Putamen (tissue), 1 donor: ENCODE measurements at regions not wholly inside any gene's neighbourhood (a gene's known extent, or its start where the extent isn't known, plus 50 kb on each side); places are given as distances from the start of the nearest gene placed in this dataset.

Experiments used
- DNase-seq: peaks from one replicate; pipeline ENCODE4 v3.0.0-alpha.2; 2016; ENCODE audit warnings: low spot score

DNA sequence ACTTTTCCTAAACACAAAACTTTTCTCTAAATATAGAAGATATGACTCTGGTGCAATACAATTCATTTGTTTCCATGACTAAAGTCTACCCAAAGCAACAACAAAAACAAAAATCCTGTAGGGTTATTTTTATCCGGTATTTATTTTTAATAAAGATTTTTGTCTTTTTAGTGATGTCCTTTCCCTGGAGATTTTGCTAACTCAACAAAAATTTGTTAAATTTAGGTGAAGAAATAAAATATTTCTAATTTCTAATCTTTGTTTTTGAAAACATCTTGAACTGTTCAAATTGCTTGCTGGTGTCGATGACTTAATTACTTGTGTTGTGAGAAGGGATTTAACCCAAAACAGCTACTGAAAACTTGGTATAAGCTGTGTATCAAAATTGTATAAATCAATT, 741.8 kb downstream of the HDGFL1 start:
- no peak for DNase-seq

GRCh38 chr6:23316131-23316530, 746.8 kb downstream of the HDGFL1 start:
- DNase-seq = no peak

GRCh38 chr6:23316931-23317330, 747.6 kb downstream of the HDGFL1 start:
- no peak for DNase-seq

DNA sequence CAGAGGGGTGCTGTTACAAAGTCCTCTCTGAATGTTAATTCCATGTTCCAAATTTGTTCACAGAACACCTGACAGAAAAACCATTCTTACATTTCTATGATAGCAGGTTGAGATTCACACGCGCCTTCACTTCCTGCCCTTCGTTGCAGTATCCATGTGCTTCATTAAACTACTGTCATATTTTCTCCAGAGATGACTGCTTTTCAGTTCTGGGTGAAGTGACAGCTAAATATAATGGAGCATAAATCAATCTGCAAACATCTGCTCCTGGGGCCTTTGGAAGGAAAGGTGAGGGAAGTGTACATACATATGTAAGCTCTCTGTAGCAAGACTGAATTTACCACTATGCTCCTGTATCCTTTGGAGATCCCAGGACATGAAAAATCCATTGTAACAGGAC, 750.2 kb downstream of the HDGFL1 start:
- DNase-seq = no peak

GRCh38 chr6:23320471-23321015, 751.2 kb downstream of the HDGFL1 start:
- DNase-seq = no peak

DNA sequence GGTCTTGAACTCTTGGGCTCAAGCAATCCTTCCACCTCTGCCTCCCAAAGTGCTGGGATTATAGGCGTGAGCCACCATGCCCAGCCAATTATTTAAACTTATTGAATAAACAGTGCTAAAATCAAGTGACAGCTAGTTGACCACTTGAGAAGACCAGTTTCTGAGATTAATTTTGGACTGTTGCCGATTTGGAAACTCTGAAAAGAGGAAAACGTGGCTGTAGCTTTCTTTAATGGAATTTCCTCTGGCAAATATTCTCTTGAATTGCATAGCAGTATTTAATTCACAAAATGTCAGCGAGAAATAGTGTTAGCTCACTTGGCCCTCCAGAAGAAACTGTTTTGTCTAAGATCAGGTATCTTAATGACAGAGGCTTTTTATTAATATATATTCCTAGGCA, 754.5 kb downstream of the HDGFL1 start:
- no peak for DNase-seq

DNA sequence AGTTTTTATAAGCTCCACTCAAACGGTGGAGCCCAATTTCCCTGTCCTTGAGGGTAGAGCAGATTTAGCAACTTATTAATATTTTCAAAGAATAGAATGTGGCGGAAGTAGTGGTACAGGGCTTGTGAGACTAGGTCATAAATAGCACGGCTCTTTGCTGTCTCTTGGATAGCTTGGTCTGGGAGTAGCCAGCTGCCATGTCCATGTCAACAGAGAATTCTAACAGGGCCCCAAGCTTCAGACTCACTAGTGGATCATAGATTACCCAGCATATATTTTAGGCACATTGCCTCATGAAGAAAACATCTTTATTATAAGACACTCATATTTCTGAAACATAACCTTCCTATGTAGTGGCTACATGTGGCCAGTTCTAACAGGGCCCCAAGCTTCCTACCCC, 755.7 kb downstream of the HDGFL1 start:
- no peak for DNase-seq

DNA sequence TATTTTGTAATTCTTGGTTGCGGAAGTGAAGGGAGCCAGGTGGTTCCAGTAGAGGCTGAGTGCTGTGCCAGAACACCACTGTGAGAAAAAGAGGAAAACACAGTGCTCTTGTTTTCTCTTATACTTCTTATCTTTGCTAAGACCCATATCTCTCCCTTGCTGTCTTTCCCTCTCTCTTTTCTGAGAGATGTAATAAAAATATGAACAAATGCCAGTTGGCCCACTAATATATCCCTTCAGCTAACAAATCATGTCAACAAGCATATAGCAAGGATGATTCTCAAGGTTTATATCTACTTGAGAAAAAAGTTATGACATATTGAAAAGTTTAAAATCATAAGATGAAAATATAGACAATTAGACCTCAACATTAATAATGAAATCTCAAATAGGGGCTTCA, 758.3 kb downstream of the HDGFL1 start:
- no peak for DNase-seq

DNA sequence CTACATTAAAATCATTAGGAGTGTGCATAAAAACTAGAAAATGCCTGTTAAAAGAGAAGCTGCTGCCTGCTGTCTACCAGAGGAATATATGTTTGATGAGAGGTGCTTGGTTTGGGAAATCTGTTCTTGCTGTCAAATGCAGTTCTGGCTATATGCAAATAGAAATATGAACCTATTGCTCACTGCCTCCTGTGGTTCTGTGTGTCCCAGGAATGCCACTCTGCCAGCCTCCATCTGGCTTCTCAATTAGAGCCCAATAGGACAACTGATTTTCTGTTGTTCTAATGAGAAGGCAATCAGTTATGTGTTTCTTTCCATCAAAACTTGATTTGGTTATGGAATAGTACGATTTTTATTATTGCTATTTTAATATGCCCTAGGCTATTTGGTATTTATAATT, 759.7 kb downstream of the HDGFL1 start:
- DNase-seq = no peak

DNA sequence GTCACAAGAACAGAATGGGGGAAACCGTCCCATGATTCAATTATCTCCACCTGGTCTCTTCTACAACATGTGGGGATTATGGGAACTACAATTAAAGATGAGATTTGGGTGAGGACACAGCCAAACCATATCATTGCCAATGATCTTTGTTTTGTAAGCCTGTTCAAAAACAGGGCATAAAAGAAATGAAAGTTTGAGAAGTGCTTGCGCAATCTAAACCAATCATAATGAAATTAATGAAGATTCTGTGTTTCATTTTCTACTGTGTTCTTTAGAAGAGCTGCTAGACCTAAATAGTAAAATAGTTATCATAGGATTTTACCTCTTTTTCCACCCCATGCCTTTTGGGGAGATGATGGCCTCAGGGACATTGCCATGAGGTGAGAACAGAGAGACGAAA, 761.3 kb downstream of the HDGFL1 start:
- DNase-seq = no peak

DNA sequence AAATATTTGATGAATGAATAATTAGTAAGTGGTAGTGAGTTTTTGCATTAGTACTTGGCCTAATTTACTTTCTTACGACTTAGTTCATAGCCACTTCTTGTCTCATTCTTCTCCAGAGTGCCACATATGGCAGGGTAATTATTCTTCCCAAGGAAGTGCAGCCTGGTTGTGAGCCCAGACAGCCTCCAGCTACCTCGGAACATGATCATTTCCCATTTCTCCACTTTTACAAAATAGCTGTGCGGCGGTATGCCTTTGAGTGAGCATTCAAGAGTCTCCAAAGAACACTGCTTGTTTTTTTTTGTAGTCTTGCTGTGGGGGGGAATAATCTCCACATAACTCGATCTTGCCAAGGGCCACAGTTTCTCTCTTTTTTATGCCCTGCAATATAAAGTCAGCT, 765.0 kb downstream of the HDGFL1 start:
- no peak for DNase-seq

DNA sequence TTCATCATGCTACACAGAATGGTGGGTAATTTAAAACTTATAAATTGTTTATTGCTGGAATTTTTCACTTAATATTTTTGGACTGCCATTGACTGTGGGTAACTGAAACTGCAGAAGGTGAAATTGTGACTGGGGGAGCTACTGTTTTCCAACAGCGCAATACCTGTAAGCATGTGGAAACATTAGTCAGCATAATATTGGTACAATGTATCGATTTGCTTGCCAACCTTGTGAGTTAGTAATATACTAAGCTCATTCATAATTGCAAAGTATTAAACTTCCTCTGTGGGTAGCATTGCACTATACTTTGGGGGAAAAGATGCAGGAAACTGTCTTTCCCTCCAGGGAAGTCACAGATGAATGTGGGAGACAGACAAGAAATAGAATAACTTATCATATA, 766.5 kb downstream of the HDGFL1 start:
- DNase-seq = no peak

DNA sequence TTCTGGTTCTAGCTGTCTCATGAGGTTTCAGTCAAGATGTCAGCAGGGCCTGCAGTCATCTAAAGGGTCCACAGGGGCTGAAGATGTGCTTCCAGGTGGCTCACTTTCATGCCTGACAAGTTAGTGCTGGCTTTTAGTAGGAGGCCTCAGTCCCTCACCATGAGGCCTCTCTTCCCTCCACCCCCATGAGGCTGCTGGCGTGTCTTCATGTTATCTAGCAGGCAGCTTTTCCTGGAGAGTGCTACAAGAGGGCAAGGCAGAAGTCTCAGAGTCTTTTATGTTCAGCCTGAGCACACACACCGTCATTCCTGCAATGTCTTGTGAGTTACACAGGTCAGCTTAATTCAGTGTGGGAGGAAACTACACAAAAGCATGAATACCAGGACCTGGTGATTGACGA, 769.9 kb downstream of the HDGFL1 start:
- DNase-seq = no peak

- DNase-seq = no peak
Measured at GRCh38 chr6:23340271-23340670, 770.9 kb downstream of the HDGFL1 start.

DNA sequence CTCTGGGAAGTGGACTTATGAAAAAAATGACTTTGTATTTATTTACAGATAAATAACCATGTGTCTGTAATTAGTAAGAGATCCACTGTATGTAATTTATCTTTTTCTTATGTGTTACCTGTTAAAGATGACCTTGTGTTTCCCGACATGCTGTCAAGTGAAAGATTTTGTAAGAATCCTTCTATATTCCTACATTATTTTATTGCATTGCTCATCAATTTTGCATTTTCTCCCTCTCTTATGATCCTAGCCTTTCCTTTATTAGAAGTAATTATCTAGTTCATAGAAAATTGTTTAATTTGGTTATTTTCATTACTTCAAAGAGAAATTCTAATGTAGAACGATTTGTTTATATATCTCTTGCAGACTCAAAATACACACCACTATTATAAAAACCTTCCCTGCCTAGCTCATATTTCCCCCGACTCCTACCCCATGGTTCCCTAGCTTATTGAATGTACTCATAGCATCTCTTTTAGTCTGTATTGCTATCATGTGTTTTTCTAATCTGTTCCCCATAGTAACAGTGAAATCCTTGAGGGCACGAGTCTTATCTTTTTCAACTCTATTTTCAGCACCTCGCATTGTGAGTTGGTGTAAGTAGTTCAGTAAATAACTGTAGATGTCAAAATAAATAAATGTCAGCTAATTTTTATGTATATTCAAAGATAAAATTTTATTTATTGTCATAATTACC, 774.4 kb downstream of the HDGFL1 start:
- DNase-seq = no peak

GRCh38 chr6:23348185-23348584, 777.8 kb upstream of the NRSN1 start:
- DNase-seq = no peak

DNA sequence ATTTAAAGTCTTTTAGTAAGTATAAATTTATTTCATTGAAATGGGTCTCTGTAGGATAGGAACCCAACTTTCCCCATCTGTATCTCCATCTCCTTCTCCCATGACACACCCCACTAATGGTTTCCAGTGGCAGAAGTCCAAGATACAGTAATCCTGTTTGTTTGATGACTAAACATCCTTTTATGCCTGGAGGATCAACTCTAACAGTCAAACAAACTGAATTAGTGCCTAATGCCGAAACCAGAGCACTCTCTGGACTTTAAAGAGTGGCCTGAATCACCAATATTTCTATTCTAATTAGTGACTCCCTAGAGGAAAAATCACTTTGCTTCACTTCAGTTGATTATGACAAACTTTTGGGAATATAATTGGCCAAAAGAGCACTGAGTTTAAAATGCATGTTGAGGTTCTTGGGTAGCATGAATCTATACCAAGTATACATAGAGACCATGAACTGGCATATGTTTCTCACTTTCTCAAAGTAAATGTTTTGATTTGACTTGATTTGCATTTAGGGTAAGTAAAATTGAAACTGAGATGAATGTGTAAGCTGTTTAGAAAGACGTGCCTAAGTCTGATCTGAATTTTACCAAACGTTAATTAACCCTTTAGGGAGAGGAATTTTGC, 776.4 kb upstream of the NRSN1 start:
- no peak for DNase-seq

- DNase-seq = no peak
Measured at GRCh38 chr6:23350752-23351453, 775.1 kb upstream of the NRSN1 start.

DNA sequence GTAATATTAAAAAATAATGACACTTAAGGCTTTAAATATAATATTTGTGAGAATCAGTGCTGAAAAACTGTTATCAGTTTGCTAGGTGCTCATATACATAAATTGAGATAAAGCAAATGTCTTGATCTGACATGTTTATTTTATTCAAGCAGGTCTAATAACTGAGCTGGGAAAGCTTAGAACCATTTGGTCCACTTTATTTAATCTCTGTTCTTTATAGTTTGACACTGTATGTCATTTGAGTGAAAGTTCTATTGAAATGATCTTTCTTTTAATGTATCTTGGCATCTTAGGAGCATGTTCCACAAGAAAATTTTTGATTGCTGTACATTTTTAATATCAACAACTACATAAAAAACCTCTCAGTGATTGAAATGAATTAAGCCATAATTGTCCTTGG, 772.0 kb upstream of the NRSN1 start:
- DNase-seq = no peak

DNA sequence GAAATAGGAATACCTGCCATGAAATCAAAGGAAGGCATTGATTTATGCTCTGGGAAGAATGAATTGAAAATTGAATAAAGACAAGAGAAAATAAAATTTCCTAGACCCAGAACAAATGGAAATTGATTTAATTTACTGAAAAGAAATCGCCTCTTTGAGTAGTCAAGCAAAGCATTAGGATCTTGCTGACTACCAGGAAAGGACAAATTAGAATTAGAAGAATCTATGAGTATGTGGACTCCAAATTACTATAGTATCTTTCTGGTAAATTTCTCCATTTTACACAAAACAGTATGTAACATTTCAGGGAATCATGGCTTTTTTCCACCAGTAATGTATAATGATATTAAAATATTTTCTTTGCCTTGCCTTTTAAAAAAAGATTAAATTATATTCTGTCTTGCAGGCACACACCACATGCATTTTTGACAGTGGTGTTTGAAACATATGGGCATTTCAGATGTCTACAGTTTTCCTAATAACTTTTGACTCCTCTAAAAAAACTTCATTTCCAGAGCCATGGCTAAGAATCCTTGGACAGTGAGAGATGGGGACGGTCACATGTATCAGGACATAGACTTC, 768.7 kb upstream of the NRSN1 start:
- DNase-seq = no peak

GRCh38 chr6:23365732-23366131, 760.3 kb upstream of the NRSN1 start:
- DNase-seq = no peak

- DNase-seq = no peak
Measured at GRCh38 chr6:23367311-23367710, 758.7 kb upstream of the NRSN1 start.

DNA sequence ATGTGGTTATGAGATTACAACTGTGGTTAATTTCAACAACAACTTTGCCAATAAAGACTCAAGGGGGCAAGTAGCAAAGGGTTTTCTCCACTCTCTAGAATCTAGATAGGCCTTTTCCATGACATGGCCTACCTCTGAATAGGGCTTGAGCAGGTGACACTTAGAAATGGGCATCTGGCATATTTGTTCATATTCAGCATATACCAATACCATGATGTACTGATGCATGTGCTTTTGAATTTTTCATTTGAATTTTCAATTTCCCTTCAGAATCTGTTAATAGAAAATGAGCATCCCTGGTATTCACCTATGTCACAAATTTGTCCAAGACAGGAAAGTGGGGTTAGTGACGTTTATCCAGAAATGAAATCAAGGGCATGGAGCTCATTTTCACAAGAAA, 757.5 kb upstream of the NRSN1 start:
- DNase-seq = no peak
